ENCODE measurements at regions not wholly inside any gene's neighbourhood (a gene's known extent, or its start where the extent isn't known, plus 50 kb on each side); places are given as distances from the start of the nearest gene placed in this dataset.

DNA sequence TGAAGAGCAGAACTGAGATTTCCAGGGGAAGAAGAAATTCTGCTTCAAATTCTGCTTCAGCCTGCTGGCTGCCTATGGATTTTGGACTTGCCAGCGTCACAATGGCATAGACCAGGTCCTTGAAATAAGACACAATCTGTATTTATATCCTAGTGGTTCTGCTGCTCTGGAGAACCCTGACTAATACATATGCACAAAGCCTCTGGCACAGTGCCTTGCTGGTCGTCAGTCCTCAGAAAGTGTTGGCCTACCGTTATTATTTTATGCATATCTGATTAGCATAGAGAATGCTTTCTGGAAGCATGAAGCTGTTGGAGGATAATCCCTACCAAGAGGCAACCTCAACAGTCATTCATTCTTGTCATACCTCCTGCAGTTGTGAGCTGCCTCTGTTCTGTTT is 213.7 kb downstream of the B3GLCT start:
- H3K36me3 ChIP-seq (ENCODE audit: control insufficient read depth in 2 of 2, extremely low read depth in 1 of 2, insufficient read depth in 2 of 2, low read length in 2 of 2) = no peaks in the 10 kb centered on the region
- H3K79me2 ChIP-seq (ENCODE audit: control insufficient read depth, insufficient read depth, low read length) = no peaks in the 10 kb centered on the region
- DNase-seq (ENCODE audit: low read depth, low spot score) (no peak), FAIRE-seq (no peak)
- no peaks in the 10 kb centered on the region for H3K9me1 ChIP-seq (ENCODE audit: control insufficient read depth, extremely low read depth, insufficient read depth, low read length)
- TF ChIP-seq, protein P1, sequence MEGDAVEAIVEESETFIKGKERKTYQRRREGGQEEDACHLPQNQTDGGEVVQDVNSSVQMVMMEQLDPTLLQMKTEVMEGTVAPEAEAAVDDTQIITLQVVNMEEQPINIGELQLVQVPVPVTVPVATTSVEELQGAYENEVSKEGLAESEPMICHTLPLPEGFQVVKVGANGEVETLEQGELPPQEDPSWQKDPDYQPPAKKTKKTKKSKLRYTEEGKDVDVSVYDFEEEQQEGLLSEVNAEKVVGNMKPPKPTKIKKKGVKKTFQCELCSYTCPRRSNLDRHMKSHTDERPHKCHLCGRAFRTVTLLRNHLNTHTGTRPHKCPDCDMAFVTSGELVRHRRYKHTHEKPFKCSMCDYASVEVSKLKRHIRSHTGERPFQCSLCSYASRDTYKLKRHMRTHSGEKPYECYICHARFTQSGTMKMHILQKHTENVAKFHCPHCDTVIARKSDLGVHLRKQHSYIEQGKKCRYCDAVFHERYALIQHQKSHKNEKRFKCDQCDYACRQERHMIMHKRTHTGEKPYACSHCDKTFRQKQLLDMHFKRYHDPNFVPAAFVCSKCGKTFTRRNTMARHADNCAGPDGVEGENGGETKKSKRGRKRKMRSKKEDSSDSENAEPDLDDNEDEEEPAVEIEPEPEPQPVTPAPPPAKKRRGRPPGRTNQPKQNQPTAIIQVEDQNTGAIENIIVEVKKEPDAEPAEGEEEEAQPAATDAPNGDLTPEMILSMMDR (optimal IDR thresholded peaks at IDR 0.05 in 1 of 3, IDR thresholded peaks at IDR 0.05 in 1 of 3, conservative IDR thresholded peaks at IDR 0.05 in 1 of 3; ENCODE audit: extremely low read depth in 1 of 3, insufficient read depth in 2 of 3, low read length in 3 of 3) = no peak
- no peak overlapping the region for H3K4me3 ChIP-seq (ENCODE audit: control insufficient read depth in 2 of 3, extremely low read depth in 1 of 3, insufficient read depth in 2 of 3, low read depth in 1 of 3, low read length in 3 of 3)
- H3K4me1 ChIP-seq (ENCODE audit: control insufficient read depth, extremely low read depth, insufficient read depth, low read length) = no peaks in the 10 kb centered on the region
- no peak overlapping the region for H3K9ac ChIP-seq (ENCODE audit: control insufficient read depth, extremely low read depth, insufficient read depth, low read length)
- H2AFZ ChIP-seq (ENCODE audit: control insufficient read depth, low read length) = no peak overlapping the region
- peaks cover 3% of the 10 kb centered on the region for H3K27me3 ChIP-seq (ENCODE audit: control insufficient read depth, extremely low read depth, insufficient read depth, low read length)
- H4K20me1 ChIP-seq (ENCODE audit: control insufficient read depth, extremely low read depth, insufficient read depth, low read length) = no peaks in the 10 kb centered on the region
- no peak overlapping the region for H3K27ac ChIP-seq (ENCODE audit: control insufficient read depth, insufficient read depth, low read length)
- no peak overlapping the region for H3K4me2 ChIP-seq (ENCODE audit: control insufficient read depth, extremely low read depth, insufficient read depth, low read depth, low read length)
- dilution Hi-C loops (cut with MboI; ENCODE audit: extremely low pct_ligation_motif_present, low sequenced_read_pairs) = loop anchor here (25.0 kb wide), 1 partner anchor 176 kb away; no protein-coding TSS in a partner anchor
- no peaks in the 10 kb centered on the region for H3K9me3 ChIP-seq (ENCODE audit: control insufficient read depth, low read depth, low read length)

DNA sequence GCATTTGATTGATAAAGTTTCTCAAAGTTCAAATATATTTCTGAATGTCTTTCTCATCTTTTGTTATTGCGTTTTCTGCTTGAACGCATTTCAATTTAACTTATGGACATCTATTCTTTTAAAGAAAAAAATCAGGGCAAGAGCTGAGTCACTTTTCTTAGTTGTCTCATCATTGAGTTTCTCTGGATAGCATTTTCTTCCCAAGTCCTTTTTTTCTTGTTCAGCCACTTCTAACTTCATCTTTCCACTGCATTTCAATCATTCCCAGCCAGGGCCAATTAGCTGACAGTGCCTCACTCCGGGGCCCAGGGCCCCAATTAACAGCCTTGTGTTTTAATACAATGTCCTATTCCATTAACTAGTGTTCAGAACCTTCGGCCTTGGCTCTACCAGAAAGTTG is 216.3 kb downstream of the B3GLCT start:
- Histone ChIP-seq H3K9ac (ENCODE audit: control insufficient read depth, extremely low read depth, insufficient read depth, low read length) (no peak overlapping the region), H3K27me3 (ENCODE audit: control insufficient read depth, extremely low read depth, insufficient read depth, low read length) (peaks cover 3% of the 10 kb centered on the region), H4K20me1 (ENCODE audit: control insufficient read depth, extremely low read depth, insufficient read depth, low read length) (no peaks in the 10 kb centered on the region), H3K36me3 (ENCODE audit: control insufficient read depth in 2 of 2, extremely low read depth in 1 of 2, insufficient read depth in 2 of 2, low read length in 2 of 2) (no peaks in the 10 kb centered on the region), H3K79me2 (ENCODE audit: control insufficient read depth, insufficient read depth, low read length) (no peaks in the 10 kb centered on the region), H3K9me3 (ENCODE audit: control insufficient read depth, low read depth, low read length) (no peaks in the 10 kb centered on the region), H2AFZ (ENCODE audit: control insufficient read depth, low read length) (no peak overlapping the region), H3K4me3 (ENCODE audit: control insufficient read depth in 2 of 3, extremely low read depth in 1 of 3, insufficient read depth in 2 of 3, low read depth in 1 of 3, low read length in 3 of 3) (no peak overlapping the region), H3K4me2 (ENCODE audit: control insufficient read depth, extremely low read depth, insufficient read depth, low read depth, low read length) (no peak overlapping the region), H3K9me1 (ENCODE audit: control insufficient read depth, extremely low read depth, insufficient read depth, low read length) (no peaks in the 10 kb centered on the region), H3K27ac (ENCODE audit: control insufficient read depth, insufficient read depth, low read length) (no peak overlapping the region), H3K4me1 (ENCODE audit: control insufficient read depth, extremely low read depth, insufficient read depth, low read length) (no peaks in the 10 kb centered on the region)
- no peak for DNase-seq (ENCODE audit: low read depth, low spot score)
- FAIRE-seq = no peak
- TF ChIP-seq, protein P1 (optimal IDR thresholded peaks at IDR 0.05 in 1 of 3, IDR thresholded peaks at IDR 0.05 in 1 of 3, conservative IDR thresholded peaks at IDR 0.05 in 1 of 3; ENCODE audit: extremely low read depth in 1 of 3, insufficient read depth in 2 of 3, low read length in 3 of 3) = no peak
- no peak for TF ChIP-seq EZH2 (IDR thresholded peaks at IDR 0.05; ENCODE audit: low read length)
- dilution Hi-C loops (cut with MboI; ENCODE audit: extremely low pct_ligation_motif_present, low sequenced_read_pairs) = loop anchor here (25.0 kb wide), 1 partner anchor 179 kb away; no protein-coding TSS in a partner anchor

All from keratinocyte (primary cell).